GM19351 (cell line): ENCODE measurements at regions not wholly inside any gene's neighbourhood (a gene's known extent, or its start where the extent isn't known, plus 50 kb on each side); places are given as distances from the start of the nearest gene placed in this dataset.

Experiments
- ATAC-seq: cut with Tn5 transposase; IDR thresholded peaks from one replicate; pipeline ENCODE4 v1.9.1; 2021; ENCODE audit warnings: mild to moderate bottlenecking, moderate library complexity; ENCODE audit not compliant: unreplicated experiment

GRCh38 chr18:78768656-78769501 lies 210.7 kb upstream of the SALL3 start:
- ATAC-seq, result no peak

GRCh38 chr18:78769502-78770105 lies 210.0 kb upstream of the SALL3 start:
- ATAC-seq, result no peak

GRCh38 chr18:78770139-78770822 lies 209.3 kb upstream of the SALL3 start:
- ATAC-seq, result no peak

- no peak for ATAC-seq
Measured at GRCh38 chr18:78770823-78771139, 208.8 kb upstream of the SALL3 start.

- ATAC-seq, result no peak
Measured at GRCh38 chr18:78771496-78772359, 207.9 kb upstream of the SALL3 start.

GRCh38 chr18:78772360-78773302 lies 207.0 kb upstream of the SALL3 start:
- no peak for ATAC-seq

- no peak for ATAC-seq
Measured at GRCh38 chr18:78773303-78773755, 206.3 kb upstream of the SALL3 start.

GRCh38 chr18:78773819-78774218 lies 205.8 kb upstream of the SALL3 start:
- ATAC-seq, result no peak

- no peak for ATAC-seq
Measured at GRCh38 chr18:78774741-78775141, 204.9 kb upstream of the SALL3 start.

GRCh38 chr18:78776151-78776550 lies 203.5 kb upstream of the SALL3 start:
- ATAC-seq, result no peak

GRCh38 chr18:78776706-78777285 lies 202.8 kb upstream of the SALL3 start:
- no peak for ATAC-seq

- ATAC-seq, result no peak
Measured at GRCh38 chr18:78777992-78778391, 201.6 kb upstream of the SALL3 start.

GRCh38 chr18:78778651-78779050 lies 201.0 kb upstream of the SALL3 start:
- no peak for ATAC-seq

- ATAC-seq, result no peak
Measured at GRCh38 chr18:78779996-78780718, 199.5 kb upstream of the SALL3 start.

GRCh38 chr18:78780719-78781600 lies 198.7 kb upstream of the SALL3 start:
- no peak for ATAC-seq

- ATAC-seq, result no peak
Measured at GRCh38 chr18:78781601-78781960, 198.0 kb upstream of the SALL3 start.

- ATAC-seq, result no peak
Measured at GRCh38 chr18:78782951-78783563, 196.6 kb upstream of the SALL3 start.

- no peak for ATAC-seq
Measured at GRCh38 chr18:78783564-78783960, 196.1 kb upstream of the SALL3 start.
